ENCODE measurements at regions not wholly inside any gene's neighbourhood (a gene's known extent, or its start where the extent isn't known, plus 50 kb on each side); places are given as distances from the start of the nearest gene placed in this dataset.

DNA sequence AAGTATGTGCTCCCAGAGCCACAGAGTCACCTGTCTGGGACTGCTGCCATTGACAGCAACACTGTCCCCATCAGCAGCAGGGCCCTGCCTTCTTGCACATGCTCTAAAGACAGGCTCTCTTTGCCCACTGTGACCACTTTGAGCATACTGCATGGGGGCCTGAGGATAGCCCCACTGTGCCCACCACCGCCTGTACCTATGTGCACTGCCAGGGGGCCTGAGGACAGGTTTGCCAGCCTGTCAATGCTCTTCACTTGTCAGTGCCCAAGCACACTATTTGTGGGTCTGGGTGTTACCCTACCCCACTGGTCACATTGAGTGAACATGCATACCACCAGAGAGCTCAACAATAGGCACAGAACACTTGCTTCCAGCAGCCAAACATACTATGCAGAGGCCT is 1137.0 kb upstream of the FANCL start:
- TF ChIP-seq EP300 (IDR thresholded peaks at IDR 0.05; ENCODE audit: borderline replicate concordance in 1 of 2, control insufficient read depth in 1 of 2, low read depth in 2 of 2, low read length in 2 of 2): no peak
- TF ChIP-seq FOXK2 (IDR thresholded peaks at IDR 0.05): no peak
- no peak for TF ChIP-seq ZNF24 (IDR thresholded peaks at IDR 0.05)
- no peak for TF ChIP-seq NBN (IDR thresholded peaks at IDR 0.05)
- TF ChIP-seq CREB1 (IDR thresholded peaks at IDR 0.05; ENCODE audit: low read depth): no peak
- TF ChIP-seq POLR2AphosphoS5 (IDR thresholded peaks at IDR 0.05; ENCODE audit: low read length): no peak
- no peak for TF ChIP-seq KDM1A (IDR thresholded peaks at IDR 0.05; ENCODE audit: borderline replicate concordance)
- TF ChIP-seq EZH2 (IDR thresholded peaks at IDR 0.05; ENCODE audit: borderline replicate concordance, control insufficient read depth, low read depth, low read length): no peak
- no peak for TF ChIP-seq HDGF (IDR thresholded peaks at IDR 0.05)
- no peak for TF ChIP-seq NFXL1 (IDR thresholded peaks at IDR 0.05; ENCODE audit: borderline replicate concordance)
- no peak for TF ChIP-seq SRF (IDR thresholded peaks at IDR 0.05; ENCODE audit: low read depth in 2 of 2, low read length in 2 of 2)

Data from GM12878 (cell line).